ENCODE measurements at regions not wholly inside any gene's neighbourhood (a gene's known extent, or its start where the extent isn't known, plus 50 kb on each side); places are given as distances from the start of the nearest gene placed in this dataset.

- H3K4me1 Mint-ChIP-seq = peaks cover 5% of the 10 kb centered on the region
- no peaks in the 10 kb centered on the region for H3K36me3 Mint-ChIP-seq (ENCODE audit: low read depth)
- no peak overlapping the region for H3K4me3 Mint-ChIP-seq
- TF ChIP-seq CTCF (IDR thresholded peaks at IDR 0.05; ENCODE audit: unreplicated experiment in 3 of 3) = no peak
- H3K9me3 Mint-ChIP-seq = no peaks in the 10 kb centered on the region
- H3K27ac Mint-ChIP-seq = no peak overlapping the region
- H3K27me3 Mint-ChIP-seq (ENCODE audit: low read depth) = peaks cover 3% of the 10 kb centered on the region
Measured at GRCh38 chr9:91087462-91087759, 274.3 kb downstream of the AUH start.

GRCh38 chr9:91089405-91090129 lies 272.2 kb downstream of the AUH start:
- H3K4me3 Mint-ChIP-seq = no peak overlapping the region
- peaks cover 5% of the 10 kb centered on the region for H3K4me1 Mint-ChIP-seq
- peak in 2 of 3 experiments; percentile 35 to 45 for TF ChIP-seq CTCF (IDR thresholded peaks at IDR 0.05; ENCODE audit: unreplicated experiment in 3 of 3)
- peak overlapping the region in 1 of 3 experiments; percentile 14 for H3K27ac Mint-ChIP-seq
- H3K9me3 Mint-ChIP-seq = peaks cover 10% of the 10 kb centered on the region
- peaks cover 6% of the 10 kb centered on the region for H3K36me3 Mint-ChIP-seq (ENCODE audit: low read depth)
- peaks cover 3% of the 10 kb centered on the region for H3K27me3 Mint-ChIP-seq (ENCODE audit: low read depth)

- H3K9me3 Mint-ChIP-seq = peaks cover 13% of the 10 kb centered on the region
Measured at GRCh38 chr9:91090130-91090410, 271.6 kb downstream of the AUH start.

GRCh38 chr9:91092214-91092613 lies 269.5 kb downstream of the AUH start:
- Mint-ChIP-seq H3K4me1 (peaks cover 5% of the 10 kb centered on the region), H3K9me3 (peaks cover 17% of the 10 kb centered on the region), H3K4me3 (no peak overlapping the region), H3K36me3 (ENCODE audit: low read depth) (peaks cover 6% of the 10 kb centered on the region), H3K27ac (no peak overlapping the region), H3K27me3 (ENCODE audit: low read depth) (peaks cover 6% of the 10 kb centered on the region)
- TF ChIP-seq CTCF (IDR thresholded peaks at IDR 0.05; ENCODE audit: unreplicated experiment in 3 of 3) = no peak

More at GRCh38 chr9:91090130-91090410, 271.6 kb downstream of the AUH start:
- no peak for TF ChIP-seq CTCF (IDR thresholded peaks at IDR 0.05; ENCODE audit: unreplicated experiment in 3 of 3)
- H3K4me3 Mint-ChIP-seq = no peak overlapping the region
- H3K36me3 Mint-ChIP-seq (ENCODE audit: low read depth) = peaks cover 6% of the 10 kb centered on the region
- peaks cover 6% of the 10 kb centered on the region for H3K27me3 Mint-ChIP-seq (ENCODE audit: low read depth)
- H3K4me1 Mint-ChIP-seq = peaks cover 5% of the 10 kb centered on the region
- H3K27ac Mint-ChIP-seq = no peak overlapping the region

GRCh38 chr9:91094324-91095088 lies 267.2 kb downstream of the AUH start:
- H3K4me1 Mint-ChIP-seq = peaks cover 8% of the 10 kb centered on the region
- peaks cover 17% of the 10 kb centered on the region for H3K9me3 Mint-ChIP-seq
- no peak overlapping the region for H3K4me3 Mint-ChIP-seq
- peaks cover 6% of the 10 kb centered on the region for H3K36me3 Mint-ChIP-seq (ENCODE audit: low read depth)
- H3K27ac Mint-ChIP-seq = no peak overlapping the region
- peaks cover 5% of the 10 kb centered on the region for H3K27me3 Mint-ChIP-seq (ENCODE audit: low read depth)
- TF ChIP-seq CTCF (IDR thresholded peaks at IDR 0.05; ENCODE audit: unreplicated experiment in 3 of 3) = no peak

Data from nephron (organoid).